ENCODE measurements at regions not wholly inside any gene's neighbourhood (a gene's known extent, or its start where the extent isn't known, plus 50 kb on each side); places are given as distances from the start of the nearest gene placed in this dataset.
A peak's percentile ranks its signal among the peaks of the same experiment; 100 is the strongest.

DNA sequence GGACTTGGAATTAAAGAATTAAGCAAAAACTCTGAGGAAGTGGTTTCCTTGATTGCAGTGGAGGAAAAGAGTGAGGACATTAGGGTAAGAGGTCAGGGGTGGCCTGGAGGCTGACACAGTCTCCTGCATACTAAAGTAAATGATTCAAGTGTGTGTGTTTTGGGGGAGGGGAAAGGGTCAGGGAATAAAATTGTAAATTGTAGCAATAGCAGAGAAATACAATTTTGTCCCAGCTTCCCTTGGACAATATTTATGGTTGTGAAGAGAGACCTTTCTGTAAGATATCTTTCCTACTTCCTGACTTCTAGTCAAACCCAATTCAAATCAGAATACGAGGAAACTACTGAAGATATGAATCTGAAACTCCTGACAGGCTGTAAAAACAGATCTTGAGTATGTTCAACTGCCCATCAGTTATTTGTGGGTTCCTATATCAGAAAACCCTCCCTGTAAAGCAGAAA, 143.4 kb upstream of the HMGN3 start:
- POLR2A ChIA-PET, result no interaction called here
- H3K4me3 Mint-ChIP-seq, result no peak overlapping the region
- no peak for DNase-seq (ENCODE audit: low spot score)
- H3K9me3 Mint-ChIP-seq, result peaks cover 10% of the 10 kb centered on the region; the same call in 1 of the 2 replicates
- no peaks in the 10 kb centered on the region for H3K27me3 Mint-ChIP-seq (ENCODE audit: low read depth)
- no peaks in the 10 kb centered on the region for H3K36me3 Mint-ChIP-seq
- no peak overlapping the region for H3K27ac Mint-ChIP-seq
- H3K4me1 Mint-ChIP-seq, result peaks cover 13% of the 10 kb centered on the region
- CTCF ChIA-PET, result no interaction called here
- no peak for TF ChIP-seq MYBL2 (CRISPR knock-in tag; IDR thresholded peaks at IDR 0.05)
- TF ChIP-seq JAZF1 (CRISPR knock-in tag; IDR thresholded peaks at IDR 0.05), result no peak
- TF ChIP-seq ELF4 (CRISPR knock-in tag; IDR thresholded peaks at IDR 0.05; ENCODE audit: low read depth), result no peak
- TF ChIP-seq CTCF (IDR thresholded peaks at IDR 0.05), result no peak
- ATAC-seq, result peak; percentile 55

- no peaks in the 10 kb centered on the region for H3K36me3 Mint-ChIP-seq
- TF ChIP-seq CREB1 (CRISPR knock-in tag; IDR thresholded peaks at IDR 0.05) (no peak), TCF7 (CRISPR knock-in tag; IDR thresholded peaks at IDR 0.05; ENCODE audit: low read depth) (no peak), FOXJ3 (CRISPR knock-in tag; IDR thresholded peaks at IDR 0.05; ENCODE audit: borderline replicate concordance) (no peak), ESRRA (CRISPR knock-in tag; IDR thresholded peaks at IDR 0.05; ENCODE audit: borderline replicate concordance) (no peak), HMGXB4 (CRISPR knock-in tag; IDR thresholded peaks at IDR 0.05) (no peak), ZNF425 (CRISPR knock-in tag; conservative IDR thresholded peaks at IDR 0.05) (no peak)
- peaks cover 10% of the 10 kb centered on the region; the same call in 1 of the 2 replicates for H3K9me3 Mint-ChIP-seq
- H3K27ac Mint-ChIP-seq, result no peak overlapping the region
- ATAC-seq (no peak), DNase-seq (ENCODE audit: low spot score) (no peak)
- no peaks in the 10 kb centered on the region for H3K27me3 Mint-ChIP-seq (ENCODE audit: low read depth)
- H3K4me3 Mint-ChIP-seq, result no peak overlapping the region
- H3K4me1 Mint-ChIP-seq, result peaks cover 13% of the 10 kb centered on the region
- ChIA-PET CTCF (no interaction called here), POLR2A (no interaction called here)
Observed at GRCh38 chr6:79377047-79377446, 142.6 kb upstream of the HMGN3 start.

DNA sequence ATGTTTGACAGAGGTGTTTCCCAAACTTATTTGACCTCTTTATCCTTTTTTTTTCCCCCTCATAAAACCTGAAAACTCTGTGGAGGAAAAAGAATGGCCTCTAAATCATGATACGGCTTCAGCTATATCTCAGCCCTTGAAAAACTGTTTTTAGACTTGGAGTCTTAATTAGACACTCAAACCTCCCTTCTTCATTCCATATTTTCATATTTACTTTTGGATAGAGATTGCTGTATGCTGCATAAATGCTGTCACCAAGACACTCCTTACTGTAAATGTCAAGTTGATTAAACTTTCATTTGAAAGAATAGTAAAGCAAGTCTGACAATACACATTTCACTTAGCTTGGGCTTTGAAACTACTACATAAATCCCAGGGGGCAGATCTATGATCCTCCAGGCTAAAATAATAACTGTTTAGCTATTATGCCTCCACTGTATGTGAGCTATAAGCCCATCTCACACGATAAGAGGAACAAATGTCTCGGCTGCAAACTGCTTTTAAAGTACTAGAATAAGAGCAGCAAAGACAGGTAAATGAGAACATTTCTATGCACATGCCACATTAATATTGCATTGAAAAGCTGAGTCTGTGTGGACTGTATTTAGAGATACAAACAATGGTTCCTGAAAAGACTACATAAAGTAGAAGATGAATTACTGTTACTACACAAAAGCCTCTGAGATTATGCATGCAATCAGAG, 141.3 kb upstream of the HMGN3 start:
- no peak for DNase-seq (ENCODE audit: low spot score)
- no peak overlapping the region for H3K27ac Mint-ChIP-seq
- POLR2A ChIA-PET, result no interaction called here
- ATAC-seq, result no peak
- peaks cover 16% of the 10 kb centered on the region for H3K9me3 Mint-ChIP-seq
- no peaks in the 10 kb centered on the region for H3K27me3 Mint-ChIP-seq (ENCODE audit: low read depth)
- peaks cover 11% of the 10 kb centered on the region for H3K4me1 Mint-ChIP-seq
- CTCF ChIA-PET, result no interaction called here
- peaks cover 1% of the 10 kb centered on the region; the same call in 1 of the 2 replicates for H3K36me3 Mint-ChIP-seq
- H3K4me3 Mint-ChIP-seq, result no peak overlapping the region
- TF ChIP-seq CBFB (CRISPR knock-in tag; IDR thresholded peaks at IDR 0.05; ENCODE audit: low read depth) (no peak), ESRRA (CRISPR knock-in tag; IDR thresholded peaks at IDR 0.05; ENCODE audit: borderline replicate concordance) (no peak), CREB1 (CRISPR knock-in tag; IDR thresholded peaks at IDR 0.05) (no peak), NR1H2 (CRISPR knock-in tag; IDR thresholded peaks at IDR 0.05) (no peak), IRF1 (CRISPR knock-in tag; IDR thresholded peaks at IDR 0.05) (no peak), GABPB1 (CRISPR knock-in tag; IDR thresholded peaks at IDR 0.05) (no peak), ZNF671 (CRISPR knock-in tag; IDR thresholded peaks at IDR 0.05) (no peak), OVOL2 (CRISPR knock-in tag; IDR thresholded peaks at IDR 0.05; ENCODE audit: borderline replicate concordance) (no peak), ZNF219 (CRISPR knock-in tag; IDR thresholded peaks at IDR 0.05; ENCODE audit: borderline replicate concordance) (no peak), ZNF425 (CRISPR knock-in tag; conservative IDR thresholded peaks at IDR 0.05) (no peak), GRHL2 (CRISPR knock-in tag; IDR thresholded peaks at IDR 0.05; ENCODE audit: insufficient replicate concordance, severe bottlenecking) (no peak), IRF2 (CRISPR knock-in tag; IDR thresholded peaks at IDR 0.05; ENCODE audit: borderline replicate concordance, low read depth) (no peak), JAZF1 (CRISPR knock-in tag; IDR thresholded peaks at IDR 0.05) (no peak)
- TF ChIP-seq, protein P1, sequence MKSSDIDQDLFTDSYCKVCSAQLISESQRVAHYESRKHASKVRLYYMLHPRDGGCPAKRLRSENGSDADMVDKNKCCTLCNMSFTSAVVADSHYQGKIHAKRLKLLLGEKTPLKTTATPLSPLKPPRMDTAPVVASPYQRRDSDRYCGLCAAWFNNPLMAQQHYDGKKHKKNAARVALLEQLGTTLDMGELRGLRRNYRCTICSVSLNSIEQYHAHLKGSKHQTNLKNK (CRISPR knock-in tag; IDR thresholded peaks at IDR 0.05), result no peak
